ENCODE measurements at regions not wholly inside any gene's neighbourhood (a gene's known extent, or its start where the extent isn't known, plus 50 kb on each side); places are given as distances from the start of the nearest gene placed in this dataset.

DNA sequence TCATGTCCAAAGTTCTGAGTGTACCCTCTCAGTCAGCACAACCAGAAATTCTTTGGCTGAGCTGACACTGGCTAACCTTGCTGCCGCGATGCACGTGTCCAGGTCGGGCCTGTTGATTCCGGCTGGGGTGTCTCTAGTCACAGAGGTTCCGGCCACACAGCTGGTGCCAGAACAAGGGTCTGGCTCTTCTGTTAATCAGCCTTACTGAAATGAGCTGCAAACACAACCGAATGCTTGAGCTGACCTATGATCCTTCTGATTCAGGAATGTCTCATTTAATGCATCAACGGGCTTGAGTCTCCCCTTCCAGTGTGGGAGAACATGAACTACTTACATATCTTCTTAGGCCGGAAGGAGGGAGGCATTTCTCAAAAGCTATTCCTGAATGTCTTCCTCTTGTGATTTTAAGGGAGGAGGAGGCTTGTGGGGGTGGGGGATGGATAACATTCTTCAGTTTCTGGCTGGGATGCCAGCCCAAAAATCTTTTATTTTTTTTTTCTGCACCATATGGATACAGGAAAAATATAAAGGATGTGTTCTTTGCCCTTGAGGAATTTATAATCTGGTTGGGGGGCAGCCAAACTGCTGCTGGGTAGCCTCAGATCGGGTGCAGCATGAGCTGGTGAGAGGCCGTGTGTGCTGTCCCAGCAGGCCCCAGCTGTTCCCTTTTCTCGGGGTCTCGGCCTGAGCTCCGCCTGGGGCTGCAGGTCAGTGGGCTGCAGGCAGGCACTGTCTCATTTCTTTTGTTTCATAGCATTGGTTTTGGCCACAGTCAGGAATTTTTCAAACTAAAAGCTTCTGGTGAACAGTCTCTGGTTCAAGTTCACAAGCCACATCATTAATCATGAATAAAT lies 319.1 kb upstream of the TBL1XR1 start:
- DNase-seq = peak; percentile 96

DNA sequence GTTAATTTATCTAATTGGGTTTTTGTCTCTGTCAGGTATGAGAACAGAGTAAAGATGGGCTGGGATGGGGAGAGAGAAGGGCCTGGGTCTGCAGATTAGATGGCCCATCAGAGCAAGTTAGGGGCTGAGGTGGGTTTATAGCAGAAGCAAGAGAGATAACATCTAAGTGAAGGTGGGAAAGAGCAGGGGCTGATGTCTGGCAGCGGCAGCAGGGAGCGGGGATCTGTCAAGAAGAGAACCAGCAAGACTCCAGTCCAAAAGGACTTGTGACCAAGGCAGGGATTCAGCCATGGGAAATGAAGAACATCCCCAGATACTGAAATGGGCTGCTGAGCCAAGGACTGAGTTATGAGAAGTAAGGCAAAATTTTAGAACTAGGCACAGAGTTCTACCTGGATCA lies 320.6 kb upstream of the TBL1XR1 start:
- no peak for DNase-seq

DNA sequence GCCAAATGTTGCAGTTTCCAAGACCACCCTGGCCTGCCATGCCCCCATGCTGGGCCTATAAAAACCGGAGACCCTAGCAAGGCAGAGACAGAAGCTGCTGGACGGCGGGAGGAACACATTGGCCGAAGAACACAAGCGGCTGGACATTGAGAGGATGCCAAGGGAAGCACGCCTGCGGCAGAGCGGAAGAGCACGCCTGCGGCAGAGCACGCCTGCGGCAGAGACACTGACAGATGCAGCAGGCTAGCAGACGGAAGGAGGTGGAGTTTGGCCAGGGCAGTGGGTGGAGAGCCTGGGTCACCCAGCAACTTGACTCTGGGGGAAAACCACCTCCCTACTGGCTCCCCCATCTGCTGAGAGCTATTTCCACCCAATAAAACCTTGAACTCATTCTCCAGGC lies 322.3 kb upstream of the TBL1XR1 start:
- no peak for DNase-seq

DNA sequence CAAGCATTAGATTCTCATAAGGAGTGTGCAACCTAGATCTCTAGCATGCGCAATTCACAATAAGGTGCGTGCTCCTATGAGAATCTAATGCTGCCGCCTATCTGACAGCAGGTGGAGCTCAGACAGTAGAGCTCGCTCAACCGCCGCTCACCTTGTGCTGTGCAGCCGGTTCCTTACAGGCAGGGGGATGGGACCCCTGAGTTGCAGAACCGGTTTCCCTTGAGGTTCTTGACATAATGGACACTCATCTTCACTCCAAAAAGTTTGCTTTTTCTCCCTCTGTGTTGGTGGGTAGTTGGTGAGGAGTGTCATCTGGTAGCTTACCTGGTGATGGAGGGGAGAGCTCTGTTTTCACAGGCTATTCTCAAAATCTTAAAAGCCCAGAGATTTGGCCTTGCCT lies 324.0 kb upstream of the TBL1XR1 start:
- no peak for DNase-seq

DNA sequence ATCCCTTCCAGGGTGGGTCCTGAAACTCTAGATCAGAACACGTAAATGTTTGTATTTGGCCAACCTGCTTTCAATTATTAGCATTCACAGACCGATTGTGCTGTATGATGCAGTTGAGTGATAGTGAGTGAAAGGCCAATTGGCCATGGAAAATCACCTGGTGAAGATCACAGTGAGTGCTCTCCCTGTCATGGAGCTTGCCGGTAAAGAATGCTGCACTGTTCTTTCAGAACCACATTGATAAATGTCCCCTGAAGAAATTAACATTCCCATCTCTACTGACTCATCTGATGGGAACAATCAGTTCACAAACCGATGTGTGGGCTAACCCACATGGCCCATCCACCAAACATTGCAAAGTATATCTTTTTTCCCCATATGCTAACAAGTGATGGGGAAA lies 324.8 kb upstream of the TBL1XR1 start:
- peak; percentile 40 for DNase-seq

DNA sequence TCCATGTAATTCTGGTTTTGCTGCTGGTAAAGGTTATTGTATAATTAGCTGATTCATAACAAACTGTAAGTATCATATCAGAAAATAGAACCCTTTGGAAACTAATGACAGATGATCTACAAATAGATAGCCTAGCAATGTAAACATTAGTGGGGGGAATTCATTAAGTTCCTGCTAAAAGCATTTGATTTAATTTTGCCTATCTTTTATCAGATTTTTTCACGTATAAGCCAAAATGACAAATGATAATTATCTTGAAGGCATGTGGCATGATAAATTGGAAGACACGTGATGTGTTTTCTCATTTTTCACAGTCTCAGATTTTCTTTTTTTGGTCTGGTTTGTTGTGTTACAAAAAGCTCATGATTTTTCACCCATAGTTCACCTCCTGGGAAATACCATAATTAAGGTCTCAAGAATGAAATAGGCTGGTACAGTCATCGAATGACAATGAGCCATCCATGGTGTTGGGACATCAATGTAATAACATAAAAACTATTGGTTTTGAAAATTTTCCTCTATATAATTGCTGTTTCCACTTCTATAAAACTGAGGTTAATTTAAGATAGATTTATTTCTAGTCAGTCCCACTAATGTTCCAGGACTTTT lies 325.9 kb upstream of the TBL1XR1 start:
- no peak for DNase-seq

DNA sequence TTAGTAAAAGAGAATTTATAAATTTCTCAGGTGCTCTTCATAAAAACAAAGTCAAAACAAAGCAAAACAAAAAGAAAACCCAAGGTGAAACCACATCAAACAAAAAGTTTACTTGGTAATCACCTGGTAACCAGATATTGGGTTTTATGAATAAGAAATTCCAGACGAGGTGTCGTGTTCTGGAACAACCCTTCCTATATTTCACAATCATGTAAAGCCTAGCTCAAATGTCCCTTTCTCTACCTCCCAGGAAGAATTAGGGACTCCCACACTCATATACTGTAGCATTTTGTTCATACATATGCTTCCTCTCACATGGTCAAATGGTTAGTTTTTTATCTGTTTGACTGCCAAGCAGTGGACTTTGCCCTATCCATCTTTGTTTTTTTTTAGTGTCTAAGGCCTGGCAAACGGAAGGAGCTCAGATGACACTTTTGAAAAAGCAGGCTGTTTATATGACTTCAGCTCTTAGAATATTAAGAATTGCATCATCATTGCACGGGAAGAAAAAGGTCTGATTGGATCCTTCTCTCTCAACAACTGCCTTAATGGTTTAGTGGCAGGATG lies 326.7 kb upstream of the TBL1XR1 start:
- no peak for DNase-seq

DNA sequence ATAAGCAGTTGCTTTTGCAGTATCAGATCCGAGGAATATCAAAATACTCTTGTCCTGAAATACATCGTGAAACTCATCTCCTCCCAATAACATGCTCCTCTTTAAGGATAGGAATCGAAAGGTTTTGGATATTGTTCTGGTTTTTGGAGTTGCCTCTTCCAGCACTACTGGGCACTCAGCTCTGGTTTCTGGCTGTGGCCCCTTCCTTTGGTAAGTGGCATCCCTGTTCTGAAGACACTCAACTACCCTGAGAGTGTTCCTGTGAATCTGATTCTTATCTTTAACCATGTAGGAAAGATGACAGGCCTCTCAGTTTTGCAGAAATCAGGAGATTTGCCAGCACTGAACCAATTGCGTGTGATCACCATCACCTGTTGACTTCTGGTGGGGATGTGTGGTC lies 327.5 kb upstream of the TBL1XR1 start:
- no peak for DNase-seq

DNA sequence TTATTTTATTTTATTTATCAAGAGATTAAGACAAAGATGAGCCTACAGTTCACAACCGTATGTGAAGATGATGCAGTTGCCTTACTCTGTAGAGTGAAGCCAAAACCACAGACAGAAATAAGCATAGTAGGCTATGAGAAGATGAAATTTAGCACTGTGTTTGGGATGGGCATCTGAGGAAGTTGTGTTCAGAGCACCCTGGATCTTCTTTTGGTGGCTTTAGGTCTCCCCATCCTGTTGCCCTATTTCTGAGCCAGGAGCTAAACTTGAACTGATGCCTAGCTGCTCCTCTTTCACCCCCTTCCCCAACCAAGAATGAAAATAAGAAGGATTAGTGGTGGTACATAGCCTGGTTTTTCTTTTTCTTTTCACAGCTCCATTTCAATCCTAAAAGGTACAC lies 328.1 kb upstream of the TBL1XR1 start:
- DNase-seq = no peak

DNA sequence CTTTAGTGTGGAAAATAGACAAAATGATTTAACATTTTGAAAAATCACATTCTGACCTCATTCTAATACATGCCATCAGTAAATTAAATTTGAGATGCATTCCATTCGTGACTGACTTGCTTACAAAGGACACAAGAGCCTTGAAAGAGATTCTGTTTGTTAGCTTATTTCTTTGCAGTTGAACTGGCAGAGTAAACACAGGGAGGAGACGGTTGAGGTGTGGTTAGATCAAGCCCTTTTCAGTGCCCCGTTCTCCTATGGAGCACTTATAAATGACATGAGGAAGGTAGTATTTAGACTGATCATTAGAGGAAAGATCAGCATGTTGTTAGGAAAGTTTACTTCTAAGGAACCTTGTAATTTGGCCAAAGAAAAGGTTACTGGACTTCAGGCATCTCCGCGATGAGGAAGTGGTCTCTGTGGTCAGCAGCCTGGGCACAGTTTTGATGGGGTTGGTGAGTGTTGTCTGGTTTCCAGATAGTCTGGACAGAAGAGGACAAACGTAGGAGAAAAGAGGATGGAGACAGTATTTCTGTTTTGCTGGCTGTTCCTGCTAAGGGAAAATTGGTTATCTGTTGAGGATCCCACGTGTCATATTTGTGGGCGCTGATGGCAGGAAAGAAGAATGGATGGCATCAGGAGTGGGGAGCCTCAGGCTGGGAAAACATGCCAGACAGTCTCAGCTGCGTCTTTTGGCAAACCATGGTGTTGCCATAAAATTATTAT lies 328.9 kb upstream of the TBL1XR1 start:
- DNase-seq = peak; percentile 23

DNA sequence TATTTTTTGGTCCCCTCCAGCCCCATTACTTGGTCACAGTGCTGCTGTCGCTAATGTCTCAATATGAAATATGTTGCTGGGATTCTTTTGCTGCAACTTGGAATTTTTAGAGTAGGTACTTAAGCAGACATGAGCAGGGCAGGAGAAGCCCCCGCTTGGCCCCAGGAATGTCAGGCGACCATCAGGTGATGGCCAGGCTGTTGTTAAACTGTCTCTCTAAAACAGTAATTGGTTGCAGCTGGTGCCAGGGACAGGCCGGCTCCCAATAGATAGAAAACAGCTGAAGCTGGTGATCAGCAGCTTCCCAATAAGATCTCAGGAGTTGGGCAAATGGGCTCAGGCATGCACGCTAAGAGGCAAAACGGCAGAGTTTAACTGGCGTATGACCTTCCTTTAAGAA lies 329.9 kb upstream of the TBL1XR1 start:
- DNase-seq = no peak

DNA sequence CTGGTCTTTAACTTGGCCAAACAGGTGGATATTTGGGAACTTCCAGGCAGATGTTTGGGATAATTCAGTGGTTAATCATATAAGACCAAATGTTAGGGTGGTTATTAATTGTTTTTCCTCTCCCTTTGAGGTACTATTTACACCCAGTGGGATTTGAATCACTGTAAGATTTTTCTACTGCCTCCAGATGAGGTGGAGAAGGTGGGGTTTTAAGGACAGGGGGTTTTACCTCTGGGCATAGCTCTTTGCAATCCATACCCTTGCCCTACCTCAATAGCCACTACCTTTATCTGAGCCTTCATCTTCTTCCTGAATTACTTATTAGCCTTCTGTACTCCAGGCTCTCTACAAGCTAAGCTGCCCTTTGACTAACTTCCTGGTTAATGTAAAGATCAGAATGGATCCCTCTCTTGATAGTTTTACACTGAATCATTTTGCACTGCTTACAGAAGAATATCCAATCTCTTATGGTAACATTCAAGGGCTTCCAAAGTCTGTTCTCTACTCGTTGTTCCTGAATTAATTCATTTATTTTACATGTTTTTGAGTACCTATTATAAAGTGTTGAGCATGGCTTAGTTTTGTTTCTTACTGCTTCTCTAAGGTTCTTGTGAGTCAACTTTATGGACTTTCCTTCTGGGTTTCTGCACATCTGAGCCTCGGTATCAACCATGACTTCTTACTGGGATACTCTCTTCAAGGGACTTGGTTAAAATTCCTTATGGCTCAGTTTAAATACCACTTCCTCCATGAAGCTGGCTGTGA lies 331.2 kb upstream of the TBL1XR1 start:
- peak; percentile 36 for DNase-seq

DNA sequence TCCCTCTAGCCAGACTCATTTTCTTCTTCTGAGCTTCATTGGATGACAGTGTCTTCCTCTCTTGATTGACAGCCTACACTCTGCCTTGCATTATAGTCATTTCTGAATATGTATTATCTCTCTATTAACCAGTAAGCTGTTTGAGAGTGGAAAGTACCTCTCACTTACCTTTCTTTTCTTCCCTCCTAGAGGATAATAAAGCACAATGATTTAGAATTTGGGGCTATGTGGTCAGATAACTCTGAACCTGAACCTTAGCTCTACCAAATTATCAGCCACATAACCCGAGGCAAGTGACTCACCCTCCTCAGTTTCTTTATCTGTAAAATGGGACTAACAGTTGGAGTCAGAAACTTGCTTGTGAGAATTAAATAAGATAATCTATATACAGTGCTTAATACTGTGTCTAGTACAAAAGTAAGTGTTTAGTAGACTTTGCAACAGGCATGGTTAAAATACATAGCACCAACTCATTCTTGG lies 331.8 kb upstream of the TBL1XR1 start:
- DNase-seq = no peak

DNA sequence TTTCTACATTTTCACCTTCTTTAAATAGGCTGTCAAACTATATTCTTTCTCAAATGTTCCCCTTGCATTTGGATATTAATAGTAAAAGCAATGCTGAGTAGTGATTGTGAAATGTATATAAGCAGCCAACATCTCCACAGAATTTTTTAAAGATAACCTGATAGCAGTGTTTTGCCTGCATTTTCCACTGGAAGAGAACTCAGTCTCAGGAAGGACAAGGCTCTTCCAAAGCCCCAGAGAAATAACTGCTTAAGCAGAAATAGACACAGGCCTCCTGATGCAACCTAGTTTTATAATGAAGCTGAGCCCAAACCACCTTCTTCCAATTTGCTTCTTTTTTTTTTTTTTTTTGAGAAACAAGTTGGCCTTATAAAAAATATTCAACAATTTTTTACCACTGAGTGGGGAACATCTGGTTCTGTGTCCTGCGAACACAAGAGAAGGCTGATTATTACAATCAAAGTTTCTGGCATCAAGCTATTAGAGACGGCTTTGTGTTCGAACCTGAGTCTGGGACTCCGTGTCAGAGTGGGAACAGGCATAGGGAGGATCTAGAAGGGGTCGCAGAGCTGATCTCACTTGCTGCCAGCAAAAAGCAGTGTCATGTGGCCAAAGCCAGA lies 332.5 kb upstream of the TBL1XR1 start:
- peak; percentile 53 for DNase-seq

DNA sequence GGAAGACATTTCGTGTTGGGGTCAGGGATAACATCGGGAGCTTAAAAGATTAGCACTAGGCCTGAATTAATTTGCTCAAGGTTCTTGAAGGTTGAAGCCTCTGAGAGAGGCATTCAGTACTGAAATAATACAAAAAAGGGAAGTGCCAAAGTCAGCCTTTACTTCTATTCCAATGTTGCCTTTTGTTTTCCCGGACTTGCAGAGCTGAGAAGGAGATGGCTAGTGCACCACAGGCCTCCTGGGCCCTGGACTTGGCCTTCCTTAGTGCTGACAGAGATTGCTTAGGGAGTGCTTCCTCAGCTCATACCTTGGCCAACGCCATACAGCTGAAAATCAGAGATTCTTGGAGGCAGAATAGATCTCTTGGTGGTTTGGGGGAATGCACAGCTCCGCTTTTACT lies 333.6 kb upstream of the TBL1XR1 start:
- DNase-seq = no peak

DNA sequence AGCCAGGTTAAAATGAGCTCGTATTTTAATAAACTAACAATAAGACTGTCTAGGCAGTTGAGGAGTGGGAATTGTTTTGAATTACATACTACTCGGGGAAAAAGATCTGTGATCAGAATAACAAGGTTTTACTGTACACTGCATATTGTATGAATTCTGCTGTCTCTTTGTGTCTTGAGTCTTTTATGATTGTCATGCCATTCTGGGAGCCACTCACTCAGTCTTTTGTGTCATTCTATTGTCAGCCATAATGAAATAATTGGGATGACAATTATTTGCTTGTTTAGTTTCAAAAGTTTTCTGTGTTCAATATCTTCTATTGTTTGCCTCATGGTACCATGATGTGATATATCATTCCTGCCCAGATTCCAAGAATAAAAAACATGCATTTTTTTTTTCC lies 339.6 kb upstream of the TBL1XR1 start:
- DNase-seq = no peak

DNA sequence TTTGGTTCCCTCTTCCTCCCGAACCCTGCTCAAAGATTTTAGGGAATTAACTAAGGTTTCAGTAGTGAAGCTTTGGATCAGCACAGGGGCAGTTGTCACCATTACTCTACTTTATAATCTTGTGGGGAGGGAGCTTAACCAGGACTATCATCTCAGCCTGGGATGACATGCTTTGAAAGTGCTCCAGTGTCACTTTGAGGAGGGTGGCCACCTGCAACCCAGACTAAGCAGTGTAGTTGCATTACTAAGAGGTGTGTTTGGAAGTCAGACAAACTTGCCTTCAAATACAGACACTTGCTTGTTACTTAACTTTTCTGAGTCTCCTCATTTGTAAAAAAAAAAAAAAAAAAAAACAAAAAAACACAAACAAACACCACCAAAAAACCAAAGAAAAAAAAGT lies 340.3 kb upstream of the TBL1XR1 start:
- DNase-seq = no peak

DNA sequence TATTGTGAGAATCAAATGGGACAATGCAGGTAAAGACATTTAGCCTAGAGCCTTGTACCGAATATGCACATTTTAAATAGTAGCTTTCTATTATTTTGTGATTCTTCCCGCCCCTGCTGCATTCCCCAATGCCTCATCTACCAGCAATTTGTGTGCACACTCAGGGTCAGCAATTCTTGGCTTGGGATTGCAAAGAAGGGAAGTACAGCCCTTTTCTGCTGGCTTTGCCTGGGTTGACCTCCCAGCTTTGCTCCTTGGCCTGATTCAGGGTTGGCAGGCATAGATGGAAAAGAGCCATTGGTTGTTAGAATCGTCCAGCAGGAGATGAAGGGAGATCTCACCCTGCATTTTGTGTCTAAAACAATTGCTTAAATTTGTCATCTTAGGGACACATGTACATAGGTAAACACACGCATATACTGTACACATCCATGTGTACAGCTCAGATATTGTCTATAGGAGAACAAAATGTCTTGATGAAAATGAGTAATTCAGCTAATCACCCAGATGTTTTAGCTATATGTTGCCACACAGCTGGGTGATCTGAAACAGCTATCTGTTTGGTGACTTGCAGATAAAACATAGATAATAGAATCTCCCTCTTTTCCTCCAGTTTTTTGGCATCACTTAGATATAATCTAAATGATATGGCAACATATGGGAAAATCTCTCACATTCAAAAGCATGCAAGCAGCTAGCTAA lies 340.9 kb upstream of the TBL1XR1 start:
- peak; percentile 48 for DNase-seq

DNA sequence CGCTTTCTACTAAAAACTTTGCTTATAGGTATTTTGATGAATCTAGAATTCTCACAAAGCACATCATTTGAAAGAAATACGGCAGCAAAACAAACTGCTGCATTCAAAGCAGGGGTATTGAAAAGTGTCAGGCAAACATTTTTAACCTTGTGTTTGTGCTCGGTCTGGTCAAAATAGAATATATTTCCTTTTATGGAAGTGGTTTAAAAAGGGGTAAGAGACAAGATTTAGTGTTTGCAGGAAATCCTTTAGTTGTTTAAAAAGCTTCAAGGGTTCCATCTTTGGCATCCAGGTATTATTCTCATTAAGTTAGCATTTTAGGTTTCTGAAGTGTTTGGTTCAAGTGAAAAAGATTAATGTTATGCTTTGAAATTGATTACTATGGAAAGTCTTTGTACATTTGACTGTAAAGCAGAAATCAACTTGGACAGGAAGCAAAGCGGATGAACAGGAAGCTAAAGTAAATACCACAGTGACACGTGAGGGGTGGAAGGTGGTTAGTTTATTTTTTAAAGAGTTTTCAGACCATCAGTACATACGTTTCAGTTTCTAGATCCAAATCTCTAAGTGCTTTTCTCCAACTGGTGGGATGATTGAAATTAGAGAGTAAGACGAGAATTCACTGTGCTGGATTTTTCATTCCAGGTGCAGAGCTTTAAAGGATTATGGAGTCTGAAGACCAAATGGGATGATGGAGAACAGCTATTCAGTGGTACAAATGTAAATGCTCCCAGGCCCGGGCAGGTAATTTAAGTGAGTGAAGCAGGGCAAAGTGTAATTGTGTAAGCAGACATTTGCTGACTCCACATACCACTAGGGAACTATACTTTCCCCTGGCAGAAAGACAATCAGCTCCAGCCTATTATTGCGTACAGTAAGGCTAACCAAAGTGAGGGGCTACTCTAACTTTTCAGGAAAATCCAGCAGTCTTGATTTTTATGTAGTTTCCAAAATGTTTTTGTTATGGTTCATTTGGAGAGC lies 341.8 kb upstream of the TBL1XR1 start:
- no peak for DNase-seq

DNA sequence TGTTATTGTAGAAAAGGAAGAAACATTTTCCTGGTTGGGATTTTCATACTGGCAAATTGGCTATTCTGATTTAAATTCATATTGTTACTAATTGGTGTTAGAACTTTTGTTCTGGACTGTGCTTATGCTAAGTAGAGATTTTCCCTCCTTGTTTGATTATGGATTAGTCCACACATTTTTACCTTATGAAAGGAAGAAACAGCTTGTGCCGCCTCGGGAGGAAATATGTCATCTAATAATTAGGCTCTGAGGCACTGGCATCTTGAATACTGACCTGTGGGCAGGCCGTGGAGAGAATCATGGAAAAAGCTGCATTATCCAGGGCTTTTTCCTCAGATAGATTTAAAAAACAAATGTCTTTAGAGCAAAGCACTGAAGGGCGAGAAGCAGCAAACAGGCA lies 344.3 kb upstream of the TBL1XR1 start:
- DNase-seq = no peak
